NCI-H460 (cell line): ENCODE measurements at regions not wholly inside any gene's neighbourhood (a gene's known extent, or its start where the extent isn't known, plus 50 kb on each side); places are given as distances from the start of the nearest gene placed in this dataset.

Source experiments
- DNase-seq: peaks from one replicate; pipeline ENCODE4 v3.0.0-alpha.2; 2016; ENCODE audit warnings: low read depth; ENCODE audit errors: extremely low read depth

DNA sequence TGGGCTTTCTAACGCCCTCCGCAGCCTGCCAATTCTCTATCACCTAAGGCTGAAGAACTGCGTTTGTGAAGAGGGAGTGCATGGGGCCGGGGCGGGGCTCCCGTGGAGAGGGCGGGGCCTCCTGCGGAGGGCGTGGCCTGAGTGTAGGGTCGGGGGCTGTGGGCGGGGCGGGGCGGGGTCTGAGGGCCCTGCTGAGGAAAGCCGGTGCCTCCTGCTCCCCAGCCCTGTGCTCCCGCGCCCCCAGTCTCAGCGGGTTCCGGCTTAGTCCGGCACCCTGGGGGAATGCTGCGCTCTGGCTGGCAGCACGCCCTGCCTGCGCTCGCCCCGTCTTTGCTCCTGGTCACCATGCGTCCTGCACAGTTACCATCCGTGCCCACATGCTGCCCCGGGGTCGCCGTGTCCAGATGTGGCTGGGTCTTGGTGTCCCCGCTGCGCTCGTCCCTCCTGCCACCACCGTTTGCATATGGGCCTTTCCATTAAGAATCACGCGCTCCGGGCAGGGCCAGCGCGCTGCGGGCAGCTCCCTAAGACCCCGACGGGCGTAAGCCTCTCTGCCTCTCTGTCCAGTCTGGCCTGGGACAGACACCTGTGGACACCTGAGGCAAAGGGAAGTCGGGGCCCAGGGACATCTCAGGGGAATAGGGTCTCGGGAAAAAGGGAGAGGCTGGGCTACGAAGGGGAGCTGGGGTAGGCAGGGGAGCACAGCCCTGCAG lies 144.0 kb upstream of the RET start:
- DNase-seq = no peak

- no peak for DNase-seq
Measured at GRCh38 chr10:42933448-42934340, 143.2 kb upstream of the RET start.

DNA sequence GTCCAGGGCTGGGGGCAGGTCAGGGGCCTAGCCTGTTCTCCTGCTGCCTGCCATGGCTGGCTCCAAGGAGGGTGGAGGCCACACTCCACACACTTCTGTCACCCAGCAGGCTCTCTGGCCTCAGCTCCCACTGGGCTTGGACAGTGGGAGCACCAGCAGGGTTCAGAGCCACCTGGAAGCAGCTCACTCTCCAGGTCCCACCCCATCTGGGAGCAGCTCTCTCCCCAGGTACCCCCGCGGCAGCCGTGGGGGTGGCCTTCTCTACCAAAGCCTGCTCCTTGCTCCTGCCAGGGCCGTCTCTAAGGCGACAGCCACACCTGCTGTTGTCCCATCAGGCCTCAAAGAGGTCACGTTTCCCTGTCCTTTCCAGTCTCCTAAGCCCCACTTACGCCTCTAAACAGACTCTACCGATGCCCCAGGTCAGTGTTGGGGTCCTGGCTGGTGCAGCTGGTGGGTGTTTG lies 142.5 kb upstream of the RET start:
- DNase-seq = no peak

DNA sequence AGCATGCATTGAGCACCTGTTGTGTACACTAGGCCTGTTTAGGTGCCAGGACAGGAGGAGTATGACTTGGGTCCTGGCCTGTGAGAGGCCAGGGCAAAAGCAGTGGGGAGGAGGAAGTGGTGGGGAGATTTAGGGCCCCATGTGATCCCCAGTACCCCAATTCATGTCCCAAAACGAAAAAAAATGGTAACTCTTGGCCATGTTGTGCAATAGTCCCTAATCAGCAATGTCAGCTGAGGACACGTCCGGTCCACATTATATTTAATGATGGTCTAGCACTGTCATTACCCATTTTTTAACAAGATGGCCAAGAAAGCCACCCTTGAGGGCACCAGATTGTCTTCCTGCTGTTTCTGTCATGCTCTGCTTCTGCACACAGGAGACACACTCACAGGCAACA lies 142.0 kb upstream of the RET start:
- no peak for DNase-seq

- DNase-seq = no peak
Measured at GRCh38 chr10:42935466-42935865, 141.4 kb upstream of the RET start.

DNA sequence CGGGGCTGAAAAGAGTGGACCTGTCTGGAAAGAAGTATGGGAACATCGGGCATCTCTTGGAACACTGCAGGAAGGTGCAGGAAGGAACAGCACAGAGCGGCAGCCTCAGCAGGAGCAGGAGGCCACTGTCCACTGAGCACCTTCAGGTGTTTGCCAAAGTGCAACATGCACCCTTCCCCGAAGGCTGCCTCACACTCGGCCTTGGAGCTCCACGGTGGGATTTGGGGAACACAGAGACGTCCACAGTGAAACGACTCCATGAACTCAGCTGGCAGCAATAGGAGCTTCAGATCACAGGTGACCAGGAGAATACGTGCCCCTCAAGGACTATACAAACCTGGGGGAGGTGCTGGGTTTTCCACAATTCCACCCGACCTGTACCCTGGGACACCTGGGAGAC lies 140.3 kb upstream of the RET start:
- no peak for DNase-seq

DNA sequence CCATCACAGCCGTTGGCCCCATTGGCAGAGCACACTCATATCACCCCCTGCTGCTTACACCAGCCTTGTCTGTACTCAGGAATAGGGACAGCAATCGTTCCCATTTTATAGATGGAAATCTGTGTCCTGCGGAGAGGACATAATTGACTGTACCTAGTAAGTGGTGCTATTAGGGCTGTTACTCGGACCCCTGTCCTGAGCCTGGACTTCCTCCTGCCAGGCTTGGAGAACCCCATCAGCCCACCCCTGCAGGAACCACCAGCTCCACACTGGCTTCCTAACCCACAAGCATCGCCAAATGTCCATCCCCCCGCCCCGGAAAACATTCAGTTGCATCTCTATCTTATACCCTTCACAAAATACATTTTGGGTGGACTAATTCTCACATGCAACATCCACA lies 139.8 kb upstream of the RET start:
- DNase-seq = no peak

- no peak for DNase-seq
Measured at GRCh38 chr10:42937649-42938180, 139.2 kb upstream of the RET start.

- DNase-seq = no peak
Measured at GRCh38 chr10:42938351-42938750, 138.5 kb upstream of the RET start.

DNA sequence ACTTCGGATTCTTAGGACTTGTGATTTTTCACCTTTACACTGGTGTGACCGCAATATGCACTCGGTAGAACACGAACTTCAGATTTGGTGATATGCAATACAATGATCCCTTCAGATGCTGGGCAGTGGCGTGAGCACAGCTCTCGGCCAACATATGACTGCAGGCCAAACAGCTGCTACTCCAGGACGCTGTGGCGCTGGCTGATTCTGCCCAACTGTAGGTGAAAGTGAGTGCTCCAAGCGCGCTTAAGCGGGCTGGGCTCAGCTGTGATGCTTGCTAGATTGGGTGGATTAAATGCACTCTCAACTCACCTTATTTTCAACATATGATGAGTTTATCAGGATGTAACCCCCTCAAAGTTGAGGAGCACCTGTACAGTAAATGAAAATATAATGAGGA lies 137.6 kb upstream of the RET start:
- no peak for DNase-seq

DNA sequence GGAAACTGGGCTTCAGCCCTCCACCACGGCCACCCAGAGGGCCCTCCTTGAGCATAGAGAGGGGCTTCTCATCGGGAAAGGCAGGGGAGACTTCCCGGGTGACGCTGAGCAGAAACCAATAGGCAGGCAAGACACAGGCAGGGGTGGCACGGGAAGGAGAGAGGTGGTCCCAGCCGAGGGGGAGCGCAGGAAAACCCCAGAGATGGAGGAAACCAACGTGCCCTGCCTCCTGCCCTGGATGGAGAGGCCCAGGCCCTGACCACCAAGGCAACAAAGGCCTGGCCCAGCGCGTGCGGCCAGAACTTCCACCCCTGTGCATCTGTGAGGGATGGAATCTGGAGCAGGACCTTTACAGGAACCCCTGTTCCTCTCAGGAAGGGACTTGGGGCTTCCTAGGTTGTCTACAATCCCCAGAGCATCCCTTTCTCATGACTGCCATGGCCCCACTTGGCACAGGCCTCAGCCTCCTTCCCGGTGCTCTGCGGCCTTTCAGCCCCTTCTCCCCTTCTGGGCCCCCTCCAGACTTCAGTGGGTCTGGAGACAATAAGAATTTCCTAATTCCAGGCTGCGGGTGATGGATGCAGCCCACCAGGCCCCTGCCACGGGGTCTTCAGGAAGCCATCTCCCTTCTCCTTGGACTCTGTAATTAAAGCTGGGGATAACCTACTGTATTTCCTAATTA lies 137.0 kb upstream of the RET start:
- DNase-seq = no peak

GRCh38 chr10:42940487-42941294 lies 136.2 kb upstream of the RET start:
- no peak for DNase-seq

GRCh38 chr10:42941295-42941644 lies 135.6 kb upstream of the RET start:
- DNase-seq = no peak

- DNase-seq = no peak
Measured at GRCh38 chr10:42941790-42942189, 135.1 kb upstream of the RET start.

DNA sequence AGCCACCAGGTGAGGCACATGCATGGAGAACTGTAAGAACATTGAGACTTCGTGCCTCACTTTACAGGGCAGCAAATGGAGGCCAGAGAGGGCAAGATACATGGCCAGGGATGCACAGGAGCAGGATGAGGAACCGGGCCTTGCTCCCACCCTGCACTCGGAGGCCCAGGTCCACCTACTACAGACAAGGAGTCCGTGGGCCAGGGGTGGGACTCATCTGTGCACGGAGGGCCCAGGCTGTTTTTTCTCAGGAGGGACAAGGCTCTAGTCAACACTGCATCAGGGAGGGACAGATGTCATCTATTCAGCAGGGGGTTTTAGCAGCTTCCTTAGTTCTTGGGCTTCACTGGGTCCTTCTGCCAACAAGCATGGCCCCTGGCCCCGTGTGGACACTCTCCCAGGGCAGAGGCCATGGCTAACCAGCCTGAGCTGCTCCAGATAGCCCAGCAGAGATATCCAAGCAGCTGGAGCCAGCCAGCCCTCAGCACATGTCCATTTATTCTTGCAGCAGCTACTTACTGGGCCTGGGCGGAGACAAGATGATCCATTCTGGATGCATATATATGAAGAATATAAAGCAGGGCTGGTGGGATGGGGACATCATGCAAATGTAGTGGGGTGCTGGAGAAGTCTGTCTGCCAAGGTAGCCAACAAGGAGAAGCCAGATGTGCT lies 134.5 kb upstream of the RET start:
- DNase-seq = no peak

- no peak for DNase-seq
Measured at GRCh38 chr10:42943025-42943818, 133.6 kb upstream of the RET start.

- no peak for DNase-seq
Measured at GRCh38 chr10:42948040-42948439, 128.8 kb upstream of the RET start.

- no peak for DNase-seq
Measured at GRCh38 chr10:42949287-42949686, 127.6 kb upstream of the RET start.
